Peyer's patch (tissue), 4 donors: ENCODE measurements at regions not wholly inside any gene's neighbourhood (a gene's known extent, or its start where the extent isn't known, plus 50 kb on each side); places are given as distances from the start of the nearest gene placed in this dataset.

Experiments used
- CTCF ChIP-seq, 6 experiments: fragments of 450-650 bp in 4 of 6; fragments of 200-600 bp in 2 of 6; sonication (generic) in 1 of 6; IDR thresholded peaks; one replicate each; pipeline ENCODE4 v1.5.1; 2017 to 2019; ENCODE audit warnings: antibody characterized with exemption in 6 of 6, mild to moderate bottlenecking in 3 of 6, moderate library complexity in 1 of 6
- POLR2A ChIP-seq, 2 donors: fragments of 450-650 bp; IDR thresholded peaks; one replicate each; pipeline ENCODE4 v1.5.1; 2017; ENCODE audit warnings: antibody characterized with exemption in 2 of 2, mild to moderate bottlenecking in 2 of 2, moderate library complexity in 2 of 2

- TF ChIP-seq CTCF (IDR thresholded peaks at IDR 0.05), result no peak
- TF ChIP-seq POLR2A (IDR thresholded peaks at IDR 0.05), result no peak
Observed at GRCh38 chr1:11339346-11340232, 66.6 kb downstream of the UBIAD1 start.
